Fibroblast of skin of back (primary cell): ENCODE measurements at regions not wholly inside any gene's neighbourhood (a gene's known extent, or its start where the extent isn't known, plus 50 kb on each side); places are given as distances from the start of the nearest gene placed in this dataset.
"Not testable (repeated sequence)": the region's sequence is repeated elsewhere in the genome, so short reads cannot be mapped to it uniquely, and the experiment has no call there.

ENCODE experiments used
- DNase-seq: peaks from one replicate; pipeline ENCODE4 v3.0.0-alpha.2; 2013

DNA sequence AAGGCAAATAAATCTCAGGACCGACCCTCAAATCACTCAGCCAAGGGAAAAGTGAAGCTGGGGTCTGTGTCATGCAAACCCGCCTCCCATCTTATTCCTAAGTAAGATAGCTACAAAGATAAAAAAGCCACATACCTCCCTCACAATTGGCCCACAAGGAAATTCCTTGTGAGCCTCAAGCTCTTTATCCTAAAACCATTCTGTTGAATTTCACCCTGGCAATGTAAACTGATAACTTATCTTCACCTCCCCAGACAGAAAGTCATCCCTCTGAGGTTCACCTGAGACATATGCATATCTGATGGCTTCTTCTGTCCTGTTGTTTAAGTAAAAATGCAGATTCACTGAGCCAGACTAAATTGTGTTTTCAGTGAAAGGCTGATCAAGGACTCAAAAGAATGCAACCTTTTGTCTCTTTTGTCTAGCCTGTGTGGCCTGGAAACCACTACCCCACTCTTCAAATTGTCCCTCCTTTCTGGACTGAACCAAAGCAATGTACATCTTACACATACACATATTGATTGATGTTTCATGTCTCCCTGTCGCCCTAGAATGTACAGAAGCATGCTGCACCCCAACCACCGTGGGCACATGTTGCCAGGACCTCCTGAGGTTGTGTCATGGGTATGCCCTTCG is 91.3 kb downstream of the MFAP3L start:
- no peak for DNase-seq

DNA sequence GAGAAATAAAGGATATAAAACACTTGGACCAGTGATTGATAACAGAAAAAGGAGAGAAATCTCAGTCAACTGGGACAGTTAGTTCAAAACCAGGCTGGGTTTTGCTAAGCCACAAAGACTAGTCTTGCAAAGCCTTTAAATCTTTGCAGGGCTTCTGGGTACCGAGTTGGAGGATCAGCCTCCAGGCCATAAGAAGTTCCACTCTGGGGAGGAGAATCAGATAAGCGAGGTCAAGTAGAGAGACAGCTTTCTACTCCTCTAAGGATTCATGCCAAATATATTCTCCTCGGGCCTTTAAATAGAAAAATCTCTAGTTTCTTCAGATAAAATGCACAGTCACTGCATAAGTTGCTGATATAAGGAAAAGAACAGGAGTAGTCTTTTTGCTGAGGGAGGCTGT is 92.7 kb downstream of the MFAP3L start:
- no peak for DNase-seq

DNA sequence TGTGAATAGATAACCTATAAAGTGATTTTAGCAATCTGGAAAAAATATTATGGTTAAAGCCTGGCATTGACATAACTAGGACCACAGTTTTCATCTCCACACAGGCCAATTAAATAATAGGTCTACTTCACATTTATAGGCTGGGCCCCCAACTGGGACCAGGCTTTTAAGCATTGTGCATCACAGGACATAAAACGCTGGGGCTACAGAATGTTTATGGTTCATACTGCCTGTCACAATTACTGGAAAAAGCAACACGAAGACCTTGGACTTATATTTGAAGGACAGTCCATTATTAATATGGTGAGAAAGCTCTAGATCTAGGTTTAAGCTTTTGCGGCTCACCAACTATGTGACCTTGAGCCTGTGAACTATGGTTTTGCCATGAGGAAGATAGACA is 94.2 kb downstream of the MFAP3L start:
- DNase-seq = no peak

DNA sequence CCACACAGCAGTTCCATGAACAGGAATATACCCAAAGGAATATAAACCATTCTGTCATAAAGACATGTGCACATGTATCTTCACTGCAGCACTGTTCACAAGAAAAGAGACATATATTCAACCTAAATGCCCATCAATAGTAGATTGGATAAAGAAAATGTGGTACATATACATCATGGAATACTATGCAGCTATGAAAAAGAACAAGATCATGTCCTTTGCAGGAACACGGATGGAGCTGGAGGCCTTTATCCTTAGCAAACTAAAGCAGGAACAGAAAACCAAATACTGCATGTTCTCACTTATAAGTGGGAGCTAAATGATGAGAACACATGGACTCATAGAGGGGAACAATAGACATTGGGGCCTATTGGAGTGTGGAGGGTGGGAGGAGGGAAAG is 95.4 kb downstream of the MFAP3L start:
- not testable (repeated sequence) for DNase-seq

DNA sequence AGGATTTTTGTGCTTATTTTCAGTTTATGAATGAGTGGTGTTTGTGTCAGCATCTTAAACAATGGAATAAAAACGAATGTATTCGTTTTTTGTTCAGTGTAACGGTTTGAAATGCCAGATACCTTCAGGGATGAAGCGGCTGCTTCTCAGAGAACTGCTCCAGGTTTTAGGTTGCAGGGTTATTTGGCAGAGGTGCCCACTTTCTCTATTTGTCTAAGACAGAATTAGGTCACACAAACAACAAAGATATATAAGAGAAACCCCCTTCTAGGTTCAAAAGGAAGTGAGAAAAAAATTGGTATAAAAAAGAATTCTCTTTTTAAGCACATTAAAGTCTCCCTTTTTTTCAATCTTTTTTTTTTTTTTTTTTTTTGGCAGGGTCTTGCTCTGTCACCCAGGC is 98.9 kb downstream of the MFAP3L start:
- DNase-seq = no peak

DNA sequence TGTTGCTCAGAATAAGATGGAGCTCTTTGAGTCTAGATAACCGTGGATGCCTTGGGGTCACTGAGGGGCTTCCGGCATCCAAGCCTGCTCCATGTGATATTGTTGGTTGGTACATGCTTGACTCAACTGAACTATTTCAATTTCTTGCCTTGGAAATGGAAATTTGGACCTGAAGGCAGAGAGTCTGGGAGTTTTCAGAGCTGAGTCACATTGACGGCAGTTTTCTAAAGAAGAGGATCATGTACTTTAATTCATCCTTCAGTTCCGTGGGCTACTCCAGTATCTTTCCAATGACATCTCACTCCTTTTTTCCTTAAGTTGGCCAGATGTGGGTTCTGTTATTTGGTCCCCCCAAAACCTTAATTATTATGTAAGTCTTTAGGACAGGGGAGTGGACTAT is 100.5 kb downstream of the MFAP3L start:
- DNase-seq = no peak

DNA sequence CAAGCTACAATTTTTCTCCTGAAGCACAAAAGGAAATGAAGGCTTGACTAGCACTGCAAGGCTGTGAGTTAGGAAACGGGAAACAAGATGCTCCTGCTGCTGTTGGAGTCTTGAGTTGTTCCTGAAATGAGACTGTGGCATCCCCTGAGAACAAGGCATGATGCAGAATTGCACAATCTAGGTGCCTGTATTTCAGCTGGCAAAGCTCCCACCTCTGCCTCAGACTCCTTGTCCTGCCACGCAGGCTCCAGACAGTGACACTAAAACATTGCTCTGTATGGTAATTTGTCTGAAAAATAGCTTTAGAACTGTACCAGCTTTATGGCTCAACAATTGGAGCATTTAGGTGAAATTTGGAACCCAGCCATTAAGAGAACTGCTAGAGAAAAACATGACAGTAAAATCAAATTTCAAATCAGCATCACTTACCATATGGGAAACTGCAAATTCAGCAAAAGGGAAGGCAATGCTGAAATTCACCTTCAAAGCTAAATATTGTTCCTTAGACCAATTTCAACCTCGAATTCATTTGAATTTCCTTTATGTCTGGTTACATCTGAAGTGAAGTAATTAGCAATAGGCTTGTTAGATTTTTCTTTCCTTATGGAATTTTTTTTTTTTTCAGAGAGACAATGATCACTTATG is 103.4 kb downstream of the MFAP3L start:
- DNase-seq = no peak

DNA sequence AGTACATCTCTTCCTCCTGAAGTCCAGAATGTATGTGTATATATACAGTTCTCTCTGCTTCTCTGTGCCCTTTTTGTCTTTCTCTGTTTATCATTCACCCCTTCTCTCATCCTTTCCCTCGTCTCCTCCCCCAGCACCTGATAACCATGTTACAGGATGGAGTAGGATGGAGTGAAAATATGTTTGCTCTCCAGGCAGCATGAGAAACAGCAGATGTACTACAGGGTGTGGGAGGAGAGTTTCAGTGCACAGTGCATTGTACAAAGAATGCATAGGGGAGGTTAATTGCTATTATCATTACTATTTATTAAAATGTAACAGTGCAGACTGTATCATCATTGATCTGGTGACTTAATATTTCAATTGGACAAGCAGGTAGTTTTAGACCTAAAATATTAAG is 104.5 kb downstream of the MFAP3L start:
- DNase-seq = no peak

DNA sequence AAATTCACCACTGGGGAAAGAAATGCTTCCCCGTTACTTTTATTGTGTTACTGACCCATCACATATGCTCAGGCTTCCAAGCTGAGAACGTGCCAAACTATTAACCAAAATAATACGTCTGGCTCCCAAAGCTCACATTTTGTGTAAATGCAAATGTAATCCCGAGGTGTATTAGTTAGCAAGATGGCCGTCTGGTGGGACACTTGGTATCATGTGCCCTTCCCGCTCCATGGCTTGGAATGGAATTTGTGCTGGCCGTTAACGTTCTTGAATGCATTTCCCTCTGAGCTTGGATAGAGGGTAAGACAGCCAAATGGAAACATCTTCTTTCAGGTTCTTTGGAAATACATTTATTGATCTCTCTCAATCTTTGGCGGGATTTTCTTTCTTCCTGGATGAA is 105.0 kb downstream of the MFAP3L start:
- DNase-seq = no peak

DNA sequence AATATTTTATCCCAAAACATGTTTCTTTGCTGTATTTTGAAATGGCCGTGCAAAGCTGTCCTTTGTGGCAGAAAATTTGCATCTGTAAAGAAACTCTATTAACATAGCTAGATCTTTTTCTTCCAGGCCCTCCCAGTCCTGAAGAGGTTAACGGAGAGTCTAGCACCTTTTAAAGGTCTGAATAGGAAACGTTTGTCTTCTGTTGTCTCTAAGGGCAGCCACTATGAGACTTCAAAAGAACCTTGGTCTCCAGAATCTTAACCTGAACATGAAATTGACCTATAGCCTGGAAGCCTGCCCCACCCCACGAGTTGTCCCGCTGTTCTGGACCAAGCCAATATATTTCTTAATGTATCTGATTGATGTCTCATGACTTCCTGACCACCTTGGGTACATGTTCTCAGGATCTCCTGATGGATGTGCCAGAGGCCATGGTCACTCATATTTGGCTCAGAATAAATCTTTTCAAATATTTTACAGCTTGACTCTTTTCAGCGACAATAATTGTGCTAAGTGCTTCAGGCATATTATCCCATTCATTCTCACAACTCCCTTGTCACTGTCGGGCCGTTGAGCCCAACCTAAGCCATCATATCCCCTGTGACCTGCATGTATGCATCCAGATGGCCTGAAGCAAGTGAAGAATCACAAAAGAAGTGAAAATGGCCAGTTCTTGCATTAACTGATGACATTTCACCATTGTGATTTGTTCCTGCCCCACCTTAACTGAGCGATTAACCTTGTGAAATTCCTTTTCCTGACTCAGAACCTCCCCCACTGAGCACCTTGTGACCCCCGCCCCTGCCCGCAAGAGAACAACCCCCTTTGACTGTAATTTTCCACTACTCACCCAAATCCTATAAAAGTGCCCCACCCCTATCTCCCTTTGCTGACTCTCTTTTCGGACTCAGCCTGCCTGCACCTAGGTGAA is 106.7 kb downstream of the MFAP3L start:
- not testable (repeated sequence) for DNase-seq

DNA sequence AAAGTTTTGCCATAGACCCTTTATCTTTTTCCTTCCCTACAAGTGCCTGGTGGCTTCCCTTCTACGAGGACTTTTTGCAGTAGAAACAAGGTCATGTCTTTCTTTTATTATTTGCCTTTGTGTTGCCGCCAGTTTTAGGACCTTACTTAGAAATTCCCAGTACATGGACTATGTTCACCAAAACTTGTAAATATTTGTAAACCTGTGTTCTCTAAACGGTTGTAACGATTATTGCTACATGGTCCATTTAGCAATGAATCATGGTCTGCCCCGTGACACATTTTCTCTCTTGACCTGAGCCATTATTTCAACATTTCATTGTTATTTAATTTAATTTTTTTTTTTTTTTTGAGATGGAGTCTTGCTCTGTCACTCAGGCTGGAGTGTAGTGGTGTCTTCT is 110.7 kb downstream of the MFAP3L start:
- no peak for DNase-seq

DNA sequence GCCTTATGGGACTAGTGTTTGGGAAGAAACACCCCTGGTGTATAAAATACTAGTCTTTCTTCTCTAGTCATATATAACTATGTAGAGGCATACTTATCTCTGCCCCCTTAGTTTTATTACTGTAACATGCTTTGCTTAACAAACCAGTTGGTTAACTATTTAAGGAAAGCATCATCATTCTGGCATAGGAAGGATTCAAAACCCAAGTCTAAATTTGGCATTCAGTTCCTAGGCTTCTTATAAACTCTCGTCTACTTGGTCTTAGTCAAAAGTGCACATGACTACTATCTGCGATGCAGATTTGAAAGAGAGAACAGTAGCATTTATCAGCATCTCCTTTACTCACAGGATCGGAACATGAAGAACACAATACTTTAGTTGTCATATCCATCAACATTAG is 111.3 kb downstream of the MFAP3L start:
- DNase-seq = no peak

DNA sequence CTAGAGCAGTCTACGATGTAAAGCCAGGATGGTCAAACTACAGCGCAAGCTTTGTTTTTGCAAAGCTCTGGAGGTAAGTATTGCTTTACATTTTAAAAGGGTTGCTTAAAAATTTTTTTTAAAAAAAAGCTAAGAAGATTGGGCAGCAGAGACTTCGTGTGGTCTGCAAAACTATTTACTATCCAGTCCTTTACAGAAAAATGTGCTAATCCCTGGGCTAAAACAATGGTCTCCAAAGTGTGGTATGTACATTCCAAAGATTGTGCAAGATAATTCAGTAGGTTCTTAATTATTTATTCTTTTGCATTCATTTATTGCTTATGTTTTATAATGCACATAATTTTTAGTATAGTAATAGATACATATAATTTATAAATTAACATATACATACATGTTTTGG is 113.2 kb downstream of the MFAP3L start:
- DNase-seq = no peak

DNA sequence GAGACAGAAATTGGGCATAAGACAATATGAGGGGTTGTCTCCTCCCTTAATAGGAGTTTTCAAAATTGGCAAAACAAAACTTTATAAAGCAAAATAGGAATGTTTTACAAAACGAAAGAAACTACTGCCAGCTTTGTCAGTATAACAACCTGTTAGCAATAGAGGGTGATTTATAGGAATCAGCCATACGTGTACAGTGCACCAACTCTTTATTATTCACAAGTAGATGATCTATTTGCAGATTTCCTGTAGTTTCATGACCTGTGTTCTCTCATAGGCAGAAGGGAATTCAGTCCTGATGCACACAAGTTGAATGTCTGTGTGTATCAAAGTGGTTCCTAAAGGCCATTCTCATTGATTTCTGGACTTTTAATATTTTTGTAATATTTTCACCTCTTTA is 116.3 kb downstream of the MFAP3L start:
- DNase-seq = no peak

DNA sequence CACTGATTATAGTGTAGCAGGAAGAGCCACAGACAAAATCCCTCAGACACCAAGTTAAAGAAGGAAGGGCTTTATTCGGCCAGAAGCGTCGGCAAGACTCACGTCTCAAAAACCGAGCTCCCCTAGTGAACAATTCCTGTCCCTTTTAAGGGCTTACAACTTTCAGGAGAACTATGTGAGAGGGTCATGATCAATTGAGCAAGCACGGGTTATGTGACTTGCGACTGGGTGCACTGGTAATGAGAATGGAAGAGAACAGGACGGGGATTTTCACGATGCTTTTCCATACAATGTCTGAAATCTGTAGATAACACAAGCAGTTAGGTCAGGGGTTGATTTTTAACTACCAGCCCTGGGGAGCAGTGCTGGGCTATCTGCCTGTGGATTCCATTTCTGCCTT is 116.7 kb downstream of the MFAP3L start:
- DNase-seq = no peak

DNA sequence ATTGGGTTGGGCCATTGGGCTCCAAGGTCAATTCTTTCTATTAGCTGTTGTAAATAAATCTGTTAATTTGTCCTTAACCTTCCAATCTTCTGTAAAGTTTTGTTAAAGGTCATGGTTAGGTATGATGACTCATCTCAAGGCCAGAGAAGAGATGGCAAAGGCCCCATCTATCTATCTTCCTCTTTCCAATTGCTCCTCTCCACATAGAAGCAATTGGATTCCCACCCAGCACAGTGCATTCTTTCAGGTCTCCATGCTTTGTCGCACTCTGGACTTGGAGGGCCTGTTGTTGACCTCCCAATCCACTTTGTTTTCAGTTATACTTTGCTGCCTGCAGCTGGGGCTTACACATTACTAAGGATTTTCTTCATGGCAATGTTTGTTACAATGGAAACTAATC is 118.5 kb downstream of the MFAP3L start:
- no peak for DNase-seq

DNA sequence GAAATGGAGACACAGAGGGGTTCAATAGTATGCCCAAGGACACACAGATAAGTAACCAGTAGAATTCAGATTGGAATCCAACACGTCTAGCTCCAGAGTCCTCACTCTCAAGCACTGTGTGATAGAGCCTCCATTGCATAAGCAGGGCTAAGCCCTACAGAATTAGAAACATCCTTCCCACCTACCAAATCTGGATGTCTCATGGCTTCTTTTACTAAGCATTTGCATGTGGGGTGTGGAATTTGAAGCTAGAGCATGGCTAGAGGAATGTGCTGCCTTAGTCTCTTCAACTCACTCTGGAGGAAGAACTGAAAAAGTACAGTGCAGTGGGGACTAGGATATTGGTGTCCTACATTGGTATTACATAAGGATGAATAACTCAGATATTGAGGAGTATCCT is 119.4 kb downstream of the MFAP3L start:
- DNase-seq = no peak

DNA sequence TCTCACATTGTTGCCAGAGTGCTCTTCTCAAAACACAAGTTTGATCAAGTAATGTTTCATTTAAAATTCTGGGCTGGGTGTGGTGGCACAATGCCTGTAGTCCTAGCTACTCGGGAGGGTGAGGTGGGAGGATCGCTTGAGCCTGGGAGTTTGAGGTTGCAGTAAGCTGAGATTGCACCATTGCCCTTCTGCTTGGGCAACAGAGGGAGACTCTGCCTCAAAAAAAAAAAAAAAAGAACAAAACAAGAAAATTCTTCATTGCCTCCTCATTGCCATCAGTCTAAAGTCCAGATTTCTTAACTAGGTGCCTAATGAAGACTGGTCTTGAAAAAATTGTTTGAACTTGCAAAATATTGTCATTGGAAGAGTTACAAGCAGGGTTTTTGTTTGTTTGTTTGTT is 120.1 kb downstream of the MFAP3L start:
- DNase-seq = no peak

DNA sequence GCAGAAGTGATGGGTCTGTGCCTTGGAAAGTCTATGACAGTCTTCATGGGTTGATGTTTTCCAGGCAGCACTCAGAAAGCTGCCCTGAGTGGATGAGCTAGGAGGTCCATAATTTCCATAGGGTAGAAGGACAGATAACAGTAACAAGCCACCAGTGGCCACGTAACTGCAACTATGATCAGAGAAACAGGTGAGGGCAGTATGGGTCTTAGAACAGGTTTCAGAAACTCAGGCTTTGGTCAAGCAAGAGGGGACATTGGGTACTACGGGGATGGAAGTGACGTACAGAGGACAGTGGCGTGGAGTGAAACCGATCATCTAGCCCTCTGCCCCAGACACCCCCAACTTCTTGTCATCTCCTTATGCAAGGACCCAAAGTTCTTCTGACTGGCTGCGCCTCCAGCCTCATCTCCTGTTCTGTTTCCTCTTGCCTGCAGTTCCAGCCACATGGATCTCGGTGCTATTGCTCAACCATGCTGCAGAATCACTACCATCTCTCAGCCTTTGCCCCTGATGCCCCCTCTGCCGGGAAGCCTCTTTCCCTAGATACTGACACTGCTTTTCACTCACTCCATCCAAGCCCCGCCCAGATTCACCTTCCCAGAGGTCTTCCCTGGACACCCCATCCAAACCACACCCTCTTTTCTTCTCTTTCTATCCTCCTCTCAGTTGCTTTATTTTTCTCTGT is 123.4 kb downstream of the MFAP3L start:
- no peak for DNase-seq

DNA sequence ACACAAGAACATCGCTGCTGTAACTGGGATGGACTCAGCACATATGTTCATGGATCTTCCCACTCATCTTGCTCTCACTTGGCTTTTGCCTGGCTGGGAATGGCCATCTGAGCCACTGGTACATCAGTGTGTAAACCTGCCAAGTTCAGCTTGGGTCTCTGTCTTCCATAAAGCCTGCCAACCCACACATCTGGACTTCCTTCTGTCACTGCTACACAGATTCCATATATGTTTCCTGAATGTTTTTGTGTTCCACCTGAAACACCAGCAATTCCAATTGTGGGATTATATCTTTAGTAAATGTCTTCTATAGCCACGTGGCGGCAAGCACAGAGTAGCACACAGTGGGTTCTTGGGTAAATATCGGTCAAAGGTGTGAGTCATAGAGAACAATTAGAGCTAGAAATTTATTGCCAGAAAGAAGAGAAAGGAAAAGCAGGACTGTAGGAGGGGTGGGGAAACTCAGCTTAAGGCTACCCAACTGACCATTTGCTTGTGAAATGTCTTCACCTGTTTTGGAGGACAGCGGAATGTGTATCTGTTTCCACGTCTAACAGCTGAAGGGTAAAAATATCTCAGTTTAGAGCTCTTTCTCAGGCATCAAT is 125.9 kb downstream of the MFAP3L start:
- DNase-seq = no peak

DNA sequence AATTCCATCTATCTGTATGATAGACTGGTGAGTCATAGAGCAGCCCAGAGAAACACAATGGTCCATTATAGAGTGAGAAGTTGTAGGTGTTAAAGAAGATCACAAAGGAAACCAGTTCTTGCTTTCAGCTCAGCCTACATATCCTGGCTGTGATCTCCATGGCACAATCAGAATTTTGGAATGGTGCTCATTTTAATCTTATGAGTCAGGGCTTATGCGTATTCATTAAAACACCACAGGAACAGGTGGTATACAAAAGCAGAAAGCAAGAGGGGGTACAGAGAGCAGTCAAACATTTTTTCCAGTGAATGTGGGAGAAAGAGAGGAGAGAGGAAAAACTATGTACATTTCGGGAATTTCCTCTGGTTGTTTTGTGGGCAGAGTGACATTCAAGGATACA is 126.9 kb downstream of the MFAP3L start:
- DNase-seq = no peak

DNA sequence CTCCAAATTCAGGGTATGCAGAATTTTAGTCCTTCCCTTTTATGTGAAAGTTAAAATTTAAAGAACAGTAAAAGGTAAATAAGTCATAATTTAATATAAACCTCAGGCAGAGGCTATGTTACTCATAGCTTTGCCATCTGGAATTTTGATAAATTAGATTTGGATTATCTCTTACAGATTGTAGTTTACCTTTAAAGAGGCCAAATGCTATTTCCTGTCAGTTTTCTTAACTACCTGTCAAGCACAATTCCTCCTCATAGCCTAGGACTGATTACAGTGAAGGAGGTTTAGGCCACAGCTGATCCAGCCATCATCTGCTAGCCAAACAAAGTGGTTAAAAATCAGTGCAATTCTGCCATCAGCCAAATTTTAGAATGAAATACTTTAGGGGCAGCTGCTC is 128.1 kb downstream of the MFAP3L start:
- no peak for DNase-seq

DNA sequence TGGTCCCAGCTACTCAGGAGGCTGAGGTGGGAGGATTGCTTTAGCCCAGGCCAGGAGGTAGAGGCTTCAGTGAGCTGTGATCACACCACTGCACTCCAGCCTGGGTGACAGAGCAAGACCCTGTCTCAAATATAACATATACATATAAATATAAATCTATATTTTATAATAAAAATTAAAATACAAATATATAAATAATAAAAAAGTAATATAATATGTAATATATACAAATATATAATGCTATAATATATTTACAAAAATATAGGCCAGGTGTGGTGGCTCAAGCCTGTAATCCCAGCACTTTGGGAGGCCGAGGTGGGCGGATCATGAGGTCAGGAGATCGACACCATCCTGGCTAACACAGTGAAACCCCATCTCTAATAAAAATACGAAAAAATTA is 131.4 kb downstream of the MFAP3L start:
- DNase-seq = not testable (repeated sequence)
